ENCODE measurements at regions not wholly inside any gene's neighbourhood (a gene's known extent, or its start where the extent isn't known, plus 50 kb on each side); places are given as distances from the start of the nearest gene placed in this dataset.
A peak's percentile ranks its signal among the peaks of the same experiment; 100 is the strongest.
"Not testable (repeated sequence)": the region's sequence is repeated elsewhere in the genome, so short reads cannot be mapped to it uniquely, and the experiment has no call there.

DNA sequence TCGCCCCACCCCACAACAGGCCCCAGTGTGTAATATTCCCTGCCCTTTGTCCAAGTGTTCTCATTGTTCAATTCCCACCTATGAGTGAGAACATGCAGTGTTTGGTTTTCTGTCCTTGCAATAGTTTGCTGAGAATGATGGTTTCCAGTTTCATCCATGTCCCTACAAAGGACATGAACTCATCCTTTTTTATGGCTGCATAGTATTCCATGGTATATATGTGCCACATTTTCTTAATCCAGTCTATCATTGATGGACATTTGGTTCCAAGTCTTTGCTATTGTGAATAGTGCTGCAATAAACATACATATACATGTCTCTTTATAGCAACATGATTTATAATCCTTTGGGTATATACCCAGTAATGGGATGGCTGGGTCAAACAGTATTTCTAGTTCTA is 132.7 kb downstream of the SNX10 start:
- DNase-seq = not testable (repeated sequence)

DNA sequence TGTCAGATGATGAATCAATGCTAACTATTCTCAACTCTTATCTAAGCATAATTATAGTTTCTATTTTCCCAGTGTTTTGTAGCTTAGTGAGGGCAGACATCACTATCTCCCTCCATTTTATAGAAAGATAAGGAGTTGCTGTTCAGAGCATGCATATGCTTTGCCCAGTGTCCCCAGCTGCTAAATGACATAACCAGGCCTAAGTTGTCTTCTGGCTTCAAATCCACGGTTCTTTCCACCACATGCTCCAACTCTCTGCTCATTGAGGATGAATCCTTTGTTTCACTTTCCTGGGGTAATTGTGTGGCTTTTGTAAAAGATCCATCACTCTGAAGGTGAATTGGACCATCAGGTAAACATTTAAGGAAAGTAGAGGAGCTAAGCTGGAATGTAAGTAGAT is 134.0 kb downstream of the SNX10 start:
- no peak for DNase-seq

DNA sequence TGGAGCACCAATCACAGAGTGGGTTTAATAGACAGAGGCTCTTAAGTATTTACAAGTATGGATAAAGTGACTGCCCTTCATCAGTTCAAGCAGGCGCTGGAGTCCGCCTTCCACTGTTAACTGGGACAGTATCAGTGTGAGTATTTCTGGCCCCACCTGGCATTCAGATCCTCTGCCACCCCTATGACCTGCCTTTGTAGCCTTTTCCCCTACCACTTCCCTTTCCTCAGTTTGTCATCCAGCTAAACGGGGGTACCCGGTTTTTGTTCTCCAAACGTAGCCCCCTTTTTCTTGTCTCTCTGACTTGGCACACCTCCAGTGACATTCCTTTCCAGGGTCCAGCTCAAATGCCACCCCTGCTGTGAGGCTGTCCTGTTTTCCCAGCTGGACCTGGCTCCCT is 134.4 kb downstream of the SNX10 start:
- DNase-seq = no peak

DNA sequence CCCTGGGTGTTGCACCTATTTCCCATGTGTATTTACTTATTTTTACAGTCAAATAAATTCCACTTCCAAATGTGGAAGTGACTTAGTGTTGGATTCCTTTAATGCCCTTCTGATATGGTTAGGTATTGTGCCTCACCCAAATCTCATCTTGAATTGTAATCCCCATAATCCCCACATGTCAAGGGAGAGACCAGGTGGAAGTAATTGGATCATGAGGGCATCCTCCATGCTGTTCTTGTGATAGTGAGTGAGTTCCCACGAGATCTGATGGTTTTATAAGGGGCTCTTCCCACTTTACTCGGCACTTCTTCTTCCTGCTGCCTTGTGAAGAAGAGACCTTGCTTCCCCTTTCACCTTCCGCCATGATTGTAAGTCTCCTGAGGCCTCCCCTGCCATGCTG is 136.9 kb downstream of the SNX10 start:
- DNase-seq = no peak

DNA sequence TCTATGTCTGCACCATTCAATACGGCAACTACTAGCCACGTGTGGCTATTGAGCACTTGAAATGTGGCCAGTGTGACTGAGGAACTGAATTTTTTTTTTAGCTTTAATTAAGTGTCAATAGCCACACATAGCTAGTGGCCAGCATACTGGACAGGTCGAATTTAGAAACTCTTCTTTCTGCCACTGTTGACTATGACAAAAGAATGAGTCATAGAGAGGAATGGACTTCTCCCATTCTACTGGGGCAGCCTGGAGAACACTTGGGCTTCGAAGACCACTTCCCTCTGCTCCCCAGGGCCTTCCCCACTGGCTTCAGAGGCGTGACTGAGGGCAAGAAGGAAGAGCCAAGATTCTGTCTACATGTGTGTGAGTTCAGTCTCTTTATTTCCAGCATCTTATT is 137.5 kb downstream of the SNX10 start:
- DNase-seq = peak; percentile 19

DNA sequence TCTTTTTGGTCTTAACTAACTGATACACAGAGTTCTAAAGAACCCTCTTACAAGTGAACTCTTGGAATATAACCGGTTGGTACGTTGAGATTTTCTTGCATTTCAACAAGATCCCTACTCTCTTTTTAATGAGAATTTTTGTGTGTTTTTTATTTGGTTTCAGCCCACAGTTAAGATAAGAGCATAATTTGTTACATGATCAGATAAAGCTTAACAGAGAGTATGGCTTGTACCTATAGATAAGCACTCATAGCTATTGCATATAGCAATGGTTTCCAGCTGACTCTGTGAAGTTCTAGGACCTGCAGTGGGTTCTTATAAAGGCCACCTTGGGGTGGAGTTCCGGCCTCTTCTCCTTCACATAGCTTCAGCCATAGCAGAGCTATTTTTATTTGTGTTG is 143.3 kb downstream of the SNX10 start:
- no peak for DNase-seq

DNA sequence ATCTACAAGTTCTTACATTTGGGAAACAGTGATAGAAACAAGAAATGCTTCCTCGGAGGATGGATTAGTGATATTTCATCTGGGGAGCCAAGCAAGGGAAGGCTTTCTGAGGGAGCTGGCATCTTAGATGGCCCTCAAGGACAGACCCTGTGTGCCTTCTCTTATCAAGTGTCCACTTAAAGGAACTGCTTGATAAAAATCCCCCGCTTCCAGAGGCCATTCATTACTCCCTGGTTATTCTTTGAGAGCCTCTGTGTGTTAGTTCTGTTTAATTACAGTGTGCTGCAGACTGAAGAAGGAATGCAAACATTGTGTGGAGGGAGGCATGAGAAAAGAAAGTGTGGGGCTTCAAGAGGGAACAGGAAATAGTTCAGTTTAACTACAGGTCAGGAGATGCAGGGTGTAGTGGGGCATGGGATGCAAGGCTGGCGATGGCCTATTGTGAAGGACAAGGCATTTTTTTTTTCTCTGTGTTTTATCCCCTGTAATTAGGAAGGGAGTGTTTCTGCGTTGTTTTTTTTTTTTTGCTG is 145.4 kb downstream of the SNX10 start:
- DNase-seq = no peak

DNA sequence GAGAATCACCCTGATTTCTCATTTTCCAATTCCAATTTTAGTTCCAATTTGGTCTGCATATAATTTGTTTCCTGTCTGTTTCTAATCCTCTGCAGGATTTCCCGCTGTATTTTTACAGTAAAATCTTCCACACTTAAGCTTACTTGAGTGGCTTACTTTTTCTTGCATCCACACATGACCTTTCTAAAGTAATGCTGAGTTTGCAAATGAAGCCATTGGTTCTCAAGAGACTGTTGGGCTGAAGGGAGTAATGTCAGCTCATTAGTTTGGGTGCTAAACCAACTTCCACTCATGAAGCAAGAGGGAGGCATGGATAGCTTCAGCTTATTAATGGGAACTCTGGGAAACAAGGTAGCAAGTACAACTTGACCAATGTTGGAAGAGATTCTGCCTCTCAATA is 146.4 kb downstream of the SNX10 start:
- no peak for DNase-seq

DNA sequence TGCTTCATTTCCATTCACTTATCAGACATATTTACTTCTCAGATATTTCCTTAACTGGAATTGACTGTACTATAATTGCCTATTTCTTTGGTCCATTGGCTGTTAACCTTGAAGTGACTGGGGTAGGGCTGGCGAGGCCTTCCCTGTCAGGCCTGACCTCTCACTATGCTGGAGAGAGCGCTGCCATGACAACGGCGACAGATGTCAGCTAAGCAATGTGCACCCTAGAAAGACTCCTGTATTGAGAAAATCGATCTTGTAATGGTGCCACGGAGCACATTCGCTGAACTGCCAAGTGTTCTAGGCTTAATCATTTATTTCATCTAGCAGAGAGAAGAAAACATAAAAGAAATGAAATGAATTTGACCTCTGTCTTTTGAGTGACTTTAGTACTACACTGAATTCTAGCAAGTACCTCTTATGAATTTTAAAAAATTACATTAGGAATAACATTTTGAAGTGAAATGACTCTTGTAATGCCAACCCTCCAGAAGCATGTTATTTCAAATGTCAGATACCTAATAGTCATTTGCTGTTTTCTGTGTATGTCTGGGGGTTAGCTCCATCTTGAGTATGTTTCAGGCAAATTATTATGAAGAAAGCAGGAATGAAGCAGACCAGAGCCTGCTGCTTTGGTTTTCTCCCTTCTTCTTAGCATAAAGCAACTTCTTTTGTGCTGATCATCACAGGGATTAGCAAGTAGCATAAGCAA is 148.0 kb downstream of the SNX10 start:
- DNase-seq = no peak

DNA sequence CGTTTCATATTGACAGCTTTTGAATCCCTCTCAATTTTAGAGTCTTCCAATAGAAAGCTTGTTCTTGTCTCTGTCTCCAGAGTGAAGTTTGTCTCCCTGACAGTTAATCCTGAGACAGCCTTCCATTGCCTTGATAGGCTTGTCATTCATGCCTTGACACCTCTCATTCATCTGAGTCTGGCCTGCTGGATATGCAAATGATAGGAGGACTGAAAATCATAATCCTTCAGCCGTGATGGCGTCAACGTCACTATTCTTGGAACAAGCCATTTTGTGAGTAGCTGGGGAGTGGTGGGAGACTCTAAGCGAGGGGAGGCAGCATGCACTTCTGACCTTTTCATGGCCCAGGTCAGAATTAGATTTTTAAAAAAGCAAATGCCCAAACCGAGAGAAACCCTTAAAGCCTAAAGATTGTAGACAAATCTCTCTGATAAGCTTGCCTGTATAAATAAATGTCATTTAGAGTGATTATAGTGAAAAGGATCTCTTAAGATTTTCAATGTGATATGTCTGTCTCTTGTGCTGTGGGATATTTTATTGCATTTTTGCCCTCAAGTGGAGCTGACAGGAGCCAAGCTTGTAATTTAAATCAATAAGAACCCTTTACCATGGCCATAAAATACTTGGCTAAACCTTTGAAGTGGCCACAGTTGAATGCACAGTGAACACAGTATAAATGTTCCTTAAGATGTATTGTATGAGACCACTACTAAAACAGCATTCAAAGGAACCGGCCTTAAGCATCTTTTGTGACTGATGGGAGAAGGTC is 148.8 kb downstream of the SNX10 start:
- no peak for DNase-seq

DNA sequence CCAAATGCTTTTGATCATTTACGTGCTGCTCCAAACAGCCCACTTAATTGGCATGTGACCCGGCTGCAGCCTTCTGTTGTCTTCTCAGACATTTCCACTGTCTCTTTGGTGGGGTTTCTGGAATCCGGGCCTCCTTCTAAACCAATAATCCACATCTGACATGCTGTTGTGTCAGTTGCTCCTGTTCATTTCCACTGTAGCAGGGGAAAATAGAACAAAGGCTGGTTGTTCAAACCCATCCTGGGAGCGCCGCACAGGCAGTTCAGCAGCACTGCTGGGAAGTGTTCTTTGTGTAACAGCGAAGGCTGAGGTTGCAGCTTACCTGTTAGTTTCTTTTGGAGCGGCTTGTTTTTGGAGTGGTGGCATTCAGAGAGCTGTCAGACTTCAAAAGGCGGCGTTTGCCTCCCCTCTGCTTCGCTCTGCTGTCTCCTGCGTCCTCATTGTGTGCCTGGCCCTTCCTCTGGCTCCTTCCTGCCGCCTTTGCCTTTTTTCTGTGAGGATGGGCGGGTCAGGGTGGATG is 149.4 kb downstream of the SNX10 start:
- no peak for DNase-seq

DNA sequence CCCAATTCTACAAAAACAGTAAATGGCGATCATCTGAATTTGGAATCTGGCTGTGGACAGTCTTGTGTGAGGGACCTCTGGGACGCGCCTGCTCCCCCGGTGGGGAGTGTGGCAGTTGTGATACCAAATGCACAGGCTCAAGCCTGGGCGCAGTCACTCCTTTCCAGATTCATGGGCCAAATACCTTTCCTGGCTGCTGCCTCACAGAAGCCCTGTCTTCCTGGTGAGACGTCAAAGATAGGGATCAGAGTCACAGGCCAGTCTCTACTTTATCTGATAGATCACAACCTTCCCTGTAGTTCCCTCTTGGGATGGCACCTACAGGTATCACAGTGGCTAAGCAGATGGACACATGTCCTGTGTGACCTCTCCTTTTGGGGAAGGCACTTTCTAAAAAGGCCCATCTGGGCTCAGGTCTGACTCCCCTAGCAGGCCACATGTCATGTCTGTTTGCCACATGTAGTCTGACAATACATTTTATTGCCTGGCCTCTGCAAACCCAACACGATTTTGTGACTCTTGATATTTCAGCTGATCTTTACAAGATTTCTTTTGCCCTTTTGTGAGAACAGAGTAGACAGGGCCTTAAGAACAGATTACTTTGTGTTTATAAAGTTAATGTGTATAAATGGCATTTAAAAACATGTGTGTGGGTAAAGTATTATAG is 150.1 kb downstream of the SNX10 start:
- no peak for DNase-seq

DNA sequence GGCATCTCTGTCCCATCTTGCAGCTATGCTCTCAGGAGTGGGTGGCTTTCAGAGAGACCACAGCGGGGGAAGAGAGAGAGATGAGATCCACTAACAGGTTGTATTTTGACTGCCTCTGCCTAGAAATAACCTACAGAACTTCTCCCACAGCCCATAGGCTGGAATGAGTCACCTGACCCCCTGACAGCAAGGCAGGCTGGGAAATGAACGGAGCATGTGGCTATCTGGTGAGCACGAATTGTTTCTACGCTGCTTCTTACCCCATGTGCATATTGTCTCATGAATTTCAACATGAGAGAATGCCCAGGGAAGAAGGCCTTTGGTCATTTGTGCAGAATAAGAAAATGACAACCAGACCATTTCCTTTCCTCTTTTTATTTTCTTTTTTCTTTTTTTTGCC is 151.3 kb downstream of the SNX10 start:
- DNase-seq = no peak

DNA sequence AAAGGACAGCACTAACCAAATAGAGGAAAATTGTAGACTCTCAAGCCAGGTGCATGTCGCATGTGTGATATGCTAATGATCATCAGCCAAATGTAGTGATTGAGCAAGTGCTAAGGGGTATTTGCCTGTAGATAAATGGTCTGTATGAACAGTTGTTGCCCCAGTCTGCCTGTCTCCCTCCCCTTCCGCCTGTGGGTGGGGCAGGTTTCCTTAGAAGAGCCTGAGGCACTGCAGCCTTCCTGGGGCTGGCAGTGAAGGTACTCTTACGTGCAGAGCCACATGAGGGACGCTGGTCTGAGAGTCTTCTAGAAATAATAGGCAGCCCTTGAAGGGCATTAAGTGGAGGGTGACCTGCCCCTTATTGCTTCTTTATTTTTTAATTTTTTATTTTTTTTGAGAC is 152.1 kb downstream of the SNX10 start:
- no peak for DNase-seq

DNA sequence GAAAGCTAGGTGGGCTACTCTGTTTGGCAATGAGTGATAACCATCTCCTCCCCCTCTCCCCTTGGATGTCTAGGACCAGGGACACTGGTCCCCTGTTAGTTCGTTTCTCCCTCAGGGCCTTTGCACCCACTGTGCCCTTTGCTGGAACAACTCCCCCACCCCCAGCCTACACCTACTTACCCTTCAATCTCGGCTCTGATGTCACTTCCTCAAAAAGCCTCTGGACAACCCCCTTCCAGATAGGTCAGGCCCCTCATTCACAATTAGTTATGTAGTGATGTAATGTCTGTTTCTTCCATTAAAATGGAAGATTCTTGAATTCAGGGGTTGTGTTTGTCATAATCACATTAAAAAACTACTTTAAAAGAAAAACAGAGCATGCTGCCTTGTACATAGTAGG is 152.9 kb downstream of the SNX10 start:
- no peak for DNase-seq

DNA sequence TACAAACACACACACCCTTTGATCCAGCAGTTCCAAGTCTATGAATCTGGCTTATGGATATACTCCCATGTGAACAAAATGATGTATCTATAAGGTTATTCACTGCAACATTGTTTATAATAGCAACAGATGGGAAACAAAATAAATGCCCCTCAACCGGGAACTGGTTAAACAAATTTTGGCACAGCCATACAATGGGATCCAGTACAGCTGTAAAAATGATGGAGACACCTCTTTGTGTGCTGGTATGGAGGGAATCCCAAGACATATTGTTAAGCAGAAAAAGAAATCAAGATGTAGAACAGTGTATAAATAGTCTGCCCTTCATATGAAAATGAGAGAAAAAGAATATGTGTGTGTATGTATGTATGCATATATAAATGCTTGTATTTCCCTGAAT is 155.5 kb downstream of the SNX10 start:
- no peak for DNase-seq

DNA sequence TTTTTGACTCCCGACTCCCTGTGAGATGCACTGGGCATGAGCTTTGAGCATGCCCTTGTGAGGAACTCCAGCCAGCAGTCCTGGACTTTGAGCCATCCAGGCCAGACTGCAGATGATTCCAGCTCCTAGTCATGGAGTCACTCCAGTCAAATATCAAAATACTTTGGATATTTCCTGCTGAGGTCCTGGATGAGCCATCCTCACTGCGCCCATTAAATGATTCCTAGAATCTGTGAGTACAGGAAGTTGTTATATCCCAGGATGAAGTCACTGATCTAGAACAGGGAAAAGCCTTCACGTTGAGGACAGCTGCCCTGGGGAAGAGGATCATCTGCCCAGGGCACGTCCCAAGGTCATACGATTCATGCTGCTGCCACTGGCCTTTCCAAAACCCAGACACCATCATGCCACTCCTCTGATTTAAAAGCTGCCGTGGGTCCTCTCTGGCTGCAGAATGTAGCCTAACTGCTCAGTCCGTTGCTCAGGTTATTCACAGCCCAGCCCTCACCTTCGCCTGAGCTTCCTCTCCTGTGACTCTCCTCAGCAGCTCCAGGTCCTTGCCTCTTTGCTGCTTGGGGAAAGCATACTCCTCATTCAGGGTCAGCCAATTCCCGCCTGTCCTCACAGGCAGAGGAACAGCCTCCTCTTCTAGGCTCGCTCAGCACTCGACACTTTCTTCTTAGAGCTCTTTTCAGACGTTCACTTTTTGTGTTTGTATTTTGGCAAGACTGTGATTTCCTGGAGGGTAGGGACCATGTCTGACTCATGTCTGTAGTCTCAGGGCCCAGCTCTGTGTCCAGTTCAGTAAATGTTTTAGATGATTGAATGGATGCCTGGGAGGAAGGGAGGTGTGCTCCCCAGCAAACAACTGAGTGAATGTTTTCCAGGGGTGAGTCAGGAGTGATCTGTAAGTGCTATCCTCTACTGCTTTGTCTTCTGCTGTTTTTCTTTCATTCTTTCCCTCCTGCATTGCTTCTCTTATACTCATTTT is 157.8 kb downstream of the SNX10 start:
- DNase-seq = no peak

DNA sequence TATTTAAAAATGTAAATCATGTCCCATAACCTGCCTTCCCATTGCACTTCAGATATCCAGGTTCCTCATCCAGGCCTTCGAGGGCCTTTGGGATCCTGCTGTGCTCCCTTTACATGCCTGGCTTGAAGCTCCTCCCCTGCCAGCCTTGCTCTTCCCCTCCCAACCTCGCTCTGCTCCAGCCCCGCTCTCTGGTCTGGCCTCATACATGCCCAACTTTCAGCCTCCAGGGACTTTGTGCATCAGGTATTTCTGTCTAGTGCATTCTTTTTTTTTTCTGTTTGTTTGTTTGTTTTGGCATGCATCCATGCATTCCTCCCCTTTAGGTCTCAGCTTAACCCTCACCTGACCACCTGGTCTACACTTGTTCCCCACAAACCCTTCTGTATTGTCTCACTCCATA is 160.3 kb downstream of the SNX10 start:
- no peak for DNase-seq

DNA sequence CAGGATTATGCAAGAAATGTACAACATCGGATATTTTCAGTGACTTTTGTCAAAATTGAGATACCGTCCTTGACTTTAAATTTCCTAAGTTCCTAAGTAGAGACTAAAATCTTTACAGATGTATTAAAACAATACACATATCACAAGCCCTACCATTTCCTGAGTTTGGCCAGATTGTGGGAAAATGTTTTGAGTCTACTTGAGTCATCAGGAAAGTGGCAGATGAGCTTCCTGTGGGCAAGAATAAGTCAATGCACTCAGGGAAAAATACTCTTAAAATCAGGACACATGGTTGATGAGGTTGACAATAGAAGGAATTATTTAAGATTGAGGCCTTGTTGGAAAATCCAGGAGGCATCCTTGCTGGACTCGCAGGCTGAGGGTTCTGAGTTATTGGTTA is 162.5 kb downstream of the SNX10 start:
- no peak for DNase-seq

DNA sequence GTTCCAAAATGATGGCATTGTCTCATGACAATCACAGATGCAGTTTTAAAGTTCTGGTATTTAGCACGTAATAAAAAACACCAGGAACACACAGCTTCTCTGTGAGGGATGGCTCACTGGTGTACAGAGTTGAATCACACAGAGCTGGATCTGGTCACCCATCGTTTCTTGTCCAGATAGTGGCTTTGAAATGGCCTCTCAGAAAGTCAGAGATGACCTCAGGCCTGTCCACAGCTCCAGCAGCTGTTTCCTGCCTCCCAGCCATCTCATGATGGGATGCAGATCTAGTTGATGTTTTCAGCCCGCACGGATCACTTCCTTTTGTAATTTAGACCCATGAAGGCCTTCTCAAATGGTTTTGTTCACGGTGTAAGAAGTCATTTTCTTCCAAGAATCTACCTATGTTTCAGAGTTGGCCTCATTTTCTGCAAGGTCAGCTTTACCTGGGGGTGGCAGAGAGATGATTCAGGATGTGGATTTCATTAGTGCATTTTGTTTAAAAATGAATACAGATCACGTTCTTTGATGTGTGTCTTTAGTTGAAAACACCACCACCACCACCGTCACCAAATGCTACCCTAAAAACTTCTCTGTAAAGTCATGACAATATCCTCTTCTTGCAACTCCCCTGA is 166.2 kb downstream of the SNX10 start:
- no peak for DNase-seq

DNA sequence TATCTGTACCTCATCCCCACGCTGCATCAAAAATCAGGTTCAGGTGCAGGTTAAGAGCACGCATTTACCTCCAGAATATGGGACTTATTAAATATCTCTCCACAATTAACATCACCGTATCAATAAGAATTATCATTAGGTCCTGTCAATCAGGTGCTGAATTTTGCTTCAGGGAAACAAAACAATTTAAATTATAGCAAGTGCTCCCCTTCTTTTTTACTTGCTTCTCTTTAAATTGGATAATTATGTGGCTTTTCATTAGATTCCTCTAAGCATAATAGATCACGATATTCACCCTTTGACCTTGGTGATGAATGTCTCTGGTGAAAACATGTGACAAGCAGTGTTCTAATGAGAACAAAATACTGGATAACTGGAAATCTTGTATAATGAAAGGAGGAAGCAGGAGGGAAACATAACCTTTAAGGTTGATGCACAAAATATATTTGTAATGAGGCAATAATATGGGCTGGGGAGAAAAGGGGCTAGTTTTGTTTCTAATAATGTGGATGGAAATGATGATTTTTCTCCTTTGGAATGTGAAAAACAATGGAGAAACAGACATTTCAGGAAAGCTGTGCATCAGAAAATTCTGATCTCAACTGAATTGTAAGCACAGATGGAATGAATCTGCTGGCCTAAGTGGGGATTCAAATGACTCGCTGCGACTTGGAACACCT is 166.9 kb downstream of the SNX10 start:
- DNase-seq = no peak

Data from suppressor macrophage treated with lipopolysaccharide for 4 hours (primary cell).